ENCODE measurements at regions not wholly inside any gene's neighbourhood (a gene's known extent, or its start where the extent isn't known, plus 50 kb on each side); places are given as distances from the start of the nearest gene placed in this dataset.

DNA sequence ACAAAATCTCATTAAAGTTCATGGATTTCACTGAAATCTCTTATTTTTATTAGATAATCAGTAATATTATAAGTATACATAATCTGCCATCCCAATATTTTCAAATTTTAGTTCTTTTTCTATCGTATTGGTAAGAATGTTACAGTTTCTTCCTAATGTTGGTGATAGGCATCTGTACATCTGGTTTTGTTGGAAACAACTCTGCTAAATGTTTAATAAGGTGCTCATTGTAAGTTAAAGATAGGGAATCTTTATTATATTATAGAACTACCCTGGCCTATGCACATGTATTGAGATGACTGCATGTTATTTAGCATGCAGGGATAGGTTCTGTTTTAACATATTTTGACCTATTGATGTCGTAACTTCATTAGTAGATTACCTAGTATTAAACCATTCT is 188.6 kb upstream of the PRPS1L1 start (continued):
- no peak for TF ChIP-seq CCAR2 (optimal IDR thresholded peaks at IDR 0.05; ENCODE audit: low read depth, low read length)

DNA sequence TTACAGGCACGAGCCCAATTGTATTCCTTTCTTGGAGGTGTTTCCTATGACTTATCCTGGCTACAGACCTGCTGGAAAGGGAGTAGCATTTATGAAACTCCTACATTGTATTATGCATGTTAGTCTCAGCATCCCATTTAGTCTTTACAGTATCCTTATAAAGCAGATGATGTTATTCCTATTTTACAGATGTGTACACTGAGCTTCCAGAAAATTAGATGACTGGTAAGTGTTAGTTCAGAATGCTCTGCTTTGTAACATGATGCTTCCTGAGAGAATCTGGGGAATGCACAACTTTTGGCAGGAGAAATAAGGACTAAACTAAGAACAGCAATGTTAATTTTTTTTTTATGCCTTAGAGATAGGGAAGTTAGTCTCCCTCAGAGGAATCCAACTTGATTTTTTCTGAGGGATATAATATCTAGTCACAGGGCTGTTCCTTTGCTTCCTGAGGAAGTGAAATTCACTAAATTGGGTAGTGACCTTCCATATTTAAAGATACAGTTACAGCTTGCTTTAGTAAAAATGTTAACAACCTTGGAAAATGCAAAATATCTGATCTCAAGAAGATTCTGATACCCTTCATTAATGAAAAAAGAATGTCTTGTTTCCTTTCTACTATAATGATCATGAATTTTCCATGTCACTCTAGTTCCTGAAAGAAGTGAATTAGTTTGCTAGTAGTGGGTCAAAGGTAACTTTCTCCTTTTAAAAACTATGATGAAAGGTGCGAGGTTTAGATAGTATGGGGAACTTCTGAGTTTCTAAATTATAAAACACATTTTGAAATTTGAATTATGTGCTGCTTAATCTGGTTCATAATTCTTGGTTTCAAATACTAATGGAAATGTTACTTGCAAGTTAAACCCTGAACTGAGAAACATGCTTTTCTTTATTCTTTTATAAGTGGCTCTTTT is 194.0 kb upstream of the PRPS1L1 start:
- H3K4me2 ChIP-seq (ENCODE audit: low read depth, low read length), result no peak overlapping the region
- intact Hi-C loops (cut with micrococcal nuclease; ENCODE audit: unreplicated experiment) (no loop called here), in situ Hi-C loops (cut with HindIII; ENCODE audit: extremely low pct_ligation_motif_present, low pct_unique_long_range_greater_than_20kb) (no loop called here)
- H3K4me1 ChIP-seq (ENCODE audit: insufficient read depth, low read length), result no peaks in the 10 kb centered on the region
- H4K20me1 ChIP-seq (ENCODE audit: insufficient read depth, low read length), result no peaks in the 10 kb centered on the region
- DNase-seq (ENCODE audit: low spot score), result no peak
- CTCF ChIA-PET (ENCODE audit: low intra/inter-chr PET ratio, low total read pairs), result no interaction called here
- H3K27me3 ChIP-seq (ENCODE audit: control insufficient read depth in 1 of 2, insufficient read depth in 2 of 2, low read length in 2 of 2), result no peaks in the 10 kb centered on the region
- 5% methylated on average over 2 of the region's 2 CpGs for WGBS (ENCODE audit: low lambda C conversion rate)
- H3K36me3 ChIP-seq (replicated peaks in 1 of 2; ENCODE audit: control insufficient read depth in 1 of 2, insufficient read depth in 2 of 2, low read length in 2 of 2), result no peaks in the 10 kb centered on the region
- no peaks in the 10 kb centered on the region for H3K79me2 ChIP-seq (ENCODE audit: insufficient read depth, low read length)
- no peak overlapping the region for H2AFZ ChIP-seq (ENCODE audit: low read length)
- H3K9ac ChIP-seq (ENCODE audit: insufficient read depth, low read depth, low read length), result no peak overlapping the region
- H3K4me3 ChIP-seq (replicated peaks in 1 of 3; ENCODE audit: insufficient read depth in 1 of 3, low read depth in 2 of 3, low read length in 3 of 3), result no peak overlapping the region
- no peak for ATAC-seq
- FAIRE-seq, result no peak
- no peaks in the 10 kb centered on the region for H3K9me3 ChIP-seq (ENCODE audit: low read length)
- no TSS peak for BruUV-seq (replicated peaks)
- POLR2A ChIA-PET, result no interaction called here
- TF ChIP-seq PAWR (CRISPR knock-in tag; IDR thresholded peaks at IDR 0.05; ENCODE audit: borderline replicate concordance) (no peak), NR1H2 (CRISPR knock-in tag; IDR thresholded peaks at IDR 0.05; ENCODE audit: borderline replicate concordance, low read depth) (no peak), ZNF7 (CRISPR knock-in tag; IDR thresholded peaks at IDR 0.05) (no peak), MTA3 (CRISPR knock-in tag; IDR thresholded peaks at IDR 0.05) (no peak), ARNT2 (CRISPR knock-in tag; IDR thresholded peaks at IDR 0.05; ENCODE audit: low read depth) (no peak)
- no peak overlapping the region for H3K27ac ChIP-seq (ENCODE audit: extremely low read length, insufficient read depth, low read length)

DNA sequence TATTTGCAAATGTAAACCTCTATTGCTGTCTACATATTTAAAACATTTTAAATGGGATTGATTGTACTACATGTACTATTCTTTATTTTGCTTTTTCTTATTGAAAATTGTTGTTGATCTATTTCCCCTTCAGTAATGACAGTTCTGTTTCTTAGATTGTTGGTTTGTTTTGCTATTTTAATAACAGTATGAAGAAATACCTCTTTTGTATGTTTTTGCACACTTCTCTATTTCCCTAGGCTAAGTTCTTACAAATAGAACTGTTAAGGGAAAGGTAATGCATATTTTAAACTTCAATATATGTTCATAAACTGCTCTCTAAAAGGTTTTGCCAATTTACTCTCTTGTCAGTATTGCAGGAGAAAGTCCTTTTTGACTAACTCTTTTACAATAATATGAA is 195.0 kb upstream of the PRPS1L1 start:
- FAIRE-seq (no peak), ATAC-seq (no peak), DNase-seq (ENCODE audit: low spot score) (no peak)
- Histone ChIP-seq H3K9me3 (ENCODE audit: low read length) (no peaks in the 10 kb centered on the region), H3K27me3 (ENCODE audit: control insufficient read depth in 1 of 2, insufficient read depth in 2 of 2, low read length in 2 of 2) (no peaks in the 10 kb centered on the region), H3K9ac (ENCODE audit: insufficient read depth, low read depth, low read length) (no peak overlapping the region), H2AFZ (ENCODE audit: low read length) (no peak overlapping the region), H3K4me3 (replicated peaks in 1 of 3; ENCODE audit: insufficient read depth in 1 of 3, low read depth in 2 of 3, low read length in 3 of 3) (no peak overlapping the region), H3K79me2 (ENCODE audit: insufficient read depth, low read length) (no peaks in the 10 kb centered on the region), H3K36me3 (replicated peaks in 1 of 2; ENCODE audit: control insufficient read depth in 1 of 2, insufficient read depth in 2 of 2, low read length in 2 of 2) (no peaks in the 10 kb centered on the region), H4K20me1 (ENCODE audit: insufficient read depth, low read length) (no peaks in the 10 kb centered on the region), H3K27ac (ENCODE audit: extremely low read length, insufficient read depth, low read length) (no peak overlapping the region), H3K4me1 (ENCODE audit: insufficient read depth, low read length) (no peaks in the 10 kb centered on the region), H3K4me2 (ENCODE audit: low read depth, low read length) (no peak overlapping the region)
- ChIA-PET POLR2A (no interaction called here), CTCF (ENCODE audit: low intra/inter-chr PET ratio, low total read pairs) (no interaction called here)
- TF ChIP-seq RBAK (CRISPR knock-in tag; IDR thresholded peaks at IDR 0.05), result no peak
- intact Hi-C loops (cut with micrococcal nuclease; ENCODE audit: unreplicated experiment) (no loop called here), in situ Hi-C loops (cut with HindIII; ENCODE audit: extremely low pct_ligation_motif_present, low pct_unique_long_range_greater_than_20kb) (no loop called here)
- no TSS peak for BruUV-seq (replicated peaks)
